GM12864 (cell line): ENCODE measurements at regions not wholly inside any gene's neighbourhood (a gene's known extent, or its start where the extent isn't known, plus 50 kb on each side); places are given as distances from the start of the nearest gene placed in this dataset.

ENCODE experiments used
- DNase-seq: peaks from one replicate; pipeline ENCODE4 v3.0.0-alpha.2; 2011; ENCODE audit warnings: low read depth
- H3K4me3 ChIP-seq: 2 replicates; pipeline ENCODE4 v1.5.1; 2011; ENCODE audit warnings: mild to moderate bottlenecking, low read depth, low read length, control low read depth
- CTCF ChIP-seq: IDR thresholded peaks from 2 replicates; pipeline ENCODE4 v1.5.1; 2011; ENCODE audit warnings: low read depth, mild to moderate bottlenecking, moderate library complexity, low read length, control low read depth, inconsistent platforms; ENCODE audit errors: missing control alignments

- TF ChIP-seq CTCF = no peak
- H3K4me3 ChIP-seq = no peak overlapping the region
- DNase-seq = no peak
These were observed 365.2 kb downstream of the OTUD1 start for GRCh38 chr10:23804125-23804524.

- TF ChIP-seq CTCF = no peak
- H3K4me3 ChIP-seq = no peak overlapping the region
- no peak for DNase-seq
These were observed 374.8 kb downstream of the OTUD1 start for GRCh38 chr10:23813687-23814086.

GRCh38 chr10:23818484-23818883, 379.6 kb downstream of the OTUD1 start:
- H3K4me3 ChIP-seq = no peak overlapping the region
- no peak for DNase-seq

GRCh38 chr10:23820792-23821191, 381.9 kb downstream of the OTUD1 start:
- DNase-seq = no peak
- no peak for TF ChIP-seq CTCF
- H3K4me3 ChIP-seq = no peak overlapping the region

More at GRCh38 chr10:23818484-23818883, 379.6 kb downstream of the OTUD1 start:
- TF ChIP-seq CTCF = no peak

- H3K4me3 ChIP-seq = no peak overlapping the region
- no peak for TF ChIP-seq CTCF
- no peak for DNase-seq
These were observed 384.1 kb upstream of the KIAA1217 start for GRCh38 chr10:23824822-23825221.

GRCh38 chr10:23826421-23826820, 382.5 kb upstream of the KIAA1217 start:
- DNase-seq = no peak
- no peak for TF ChIP-seq CTCF
- H3K4me3 ChIP-seq = no peak overlapping the region

- H3K4me3 ChIP-seq = no peak overlapping the region
- DNase-seq = no peak
- TF ChIP-seq CTCF = no peak
These were observed 379.4 kb upstream of the KIAA1217 start for GRCh38 chr10:23829556-23829955.
